Mucosa of stomach (tissue), 1 donor: ENCODE measurements at regions not wholly inside any gene's neighbourhood (a gene's known extent, or its start where the extent isn't known, plus 50 kb on each side); places are given as distances from the start of the nearest gene placed in this dataset.

Experiments
- H3K27me3 ChIP-seq: one replicate; pipeline ENCODE4 v1.7.0; 2013; ENCODE audit warnings: mild to moderate bottlenecking, low read length; ENCODE audit not compliant: control insufficient read depth, insufficient read depth
- H3K36me3 ChIP-seq: one replicate; pipeline ENCODE4 v1.7.0; 2013; ENCODE audit warnings: low read length; ENCODE audit not compliant: control insufficient read depth, insufficient read depth
- H3K4me1 ChIP-seq: one replicate; pipeline ENCODE4 v1.7.0; 2013; ENCODE audit warnings: mild to moderate bottlenecking, low read length; ENCODE audit not compliant: control insufficient read depth, insufficient read depth
- H3K4me3 ChIP-seq: one replicate; pipeline ENCODE4 v1.7.0; 2013; ENCODE audit warnings: low read length
- H3K9ac ChIP-seq: one replicate; pipeline ENCODE4 v1.7.0; 2013; ENCODE audit warnings: mild to moderate bottlenecking, low read length, moderate library complexity
- H3K9me3 ChIP-seq: one replicate; pipeline ENCODE4 v1.7.0; 2013; ENCODE audit warnings: mild to moderate bottlenecking, low read length, moderate library complexity; ENCODE audit not compliant: control insufficient read depth
- donor health status: Pancreatic carcinoma.

DNA sequence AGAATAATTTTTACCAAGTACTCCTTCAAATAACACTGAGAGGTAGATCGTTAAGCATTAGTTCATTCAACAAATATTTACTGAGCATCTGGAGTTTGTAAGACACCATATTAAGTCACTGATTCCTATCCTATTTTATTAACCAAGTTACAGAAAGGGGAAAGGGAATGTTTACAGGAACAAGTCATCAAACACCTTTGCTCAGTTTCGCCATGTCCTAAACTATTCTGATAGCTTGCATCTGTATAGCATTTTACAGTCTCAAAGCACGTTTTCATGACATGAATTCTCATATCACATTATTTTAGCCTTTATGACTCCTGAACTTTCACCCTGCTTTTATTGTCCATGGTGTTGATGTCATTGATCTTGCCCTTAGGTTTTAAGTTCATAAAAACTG, 89.2 kb downstream of the AREG start:
- no peaks in the 10 kb centered on the region for H3K27me3 ChIP-seq
- no peaks in the 10 kb centered on the region for H3K9me3 ChIP-seq
- H3K4me3 ChIP-seq: no peak overlapping the region
- no peaks in the 10 kb centered on the region for H3K36me3 ChIP-seq
- peaks cover 17% of the 10 kb centered on the region for H3K4me1 ChIP-seq
- H3K9ac ChIP-seq: no peak overlapping the region

DNA sequence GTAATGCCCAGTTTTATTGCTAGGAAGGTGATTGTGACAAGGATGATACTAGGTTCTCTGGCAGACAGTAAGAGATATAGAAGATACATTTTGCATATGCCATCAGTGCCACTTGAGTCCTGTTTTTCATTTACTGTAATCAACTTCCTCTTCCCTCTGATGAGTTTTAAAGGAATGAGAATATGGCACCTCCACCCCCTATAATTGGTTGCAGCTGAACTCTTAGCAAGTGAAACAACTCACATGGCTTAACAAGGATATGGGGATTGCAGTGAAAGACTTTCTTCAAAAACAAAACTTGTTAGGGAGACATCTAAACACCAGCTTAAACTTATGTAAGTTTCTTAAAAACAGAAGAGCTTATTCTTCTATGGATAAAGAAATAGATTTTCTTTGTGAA, 90.0 kb downstream of the AREG start:
- no peaks in the 10 kb centered on the region for H3K27me3 ChIP-seq
- H3K9ac ChIP-seq: no peak overlapping the region
- H3K4me3 ChIP-seq: no peak overlapping the region
- H3K4me1 ChIP-seq: peaks cover 17% of the 10 kb centered on the region
- no peaks in the 10 kb centered on the region for H3K9me3 ChIP-seq
- H3K36me3 ChIP-seq: no peaks in the 10 kb centered on the region

DNA sequence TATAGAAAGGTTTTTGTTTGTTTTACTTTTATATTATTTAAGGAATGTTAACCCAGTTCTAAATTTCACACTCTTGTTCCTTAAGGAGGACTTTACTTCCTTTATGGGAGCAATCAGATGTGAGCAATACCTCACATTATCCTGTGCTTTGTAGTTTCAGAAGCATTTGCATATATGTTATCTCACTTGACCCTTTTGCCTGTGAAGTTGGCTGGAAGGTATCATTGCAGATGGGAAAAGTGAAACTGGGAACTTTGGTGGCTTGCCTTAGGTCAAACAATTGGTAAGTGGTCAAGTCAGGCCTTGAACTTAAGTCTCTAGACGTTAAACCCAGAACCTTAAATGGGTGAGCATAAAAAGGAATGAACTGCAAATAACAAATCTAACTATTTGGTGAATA, 90.6 kb downstream of the AREG start:
- Histone ChIP-seq H3K4me1 (peaks cover 17% of the 10 kb centered on the region), H3K27me3 (no peaks in the 10 kb centered on the region), H3K9me3 (no peaks in the 10 kb centered on the region), H3K9ac (no peak overlapping the region), H3K4me3 (no peak overlapping the region), H3K36me3 (no peaks in the 10 kb centered on the region)

DNA sequence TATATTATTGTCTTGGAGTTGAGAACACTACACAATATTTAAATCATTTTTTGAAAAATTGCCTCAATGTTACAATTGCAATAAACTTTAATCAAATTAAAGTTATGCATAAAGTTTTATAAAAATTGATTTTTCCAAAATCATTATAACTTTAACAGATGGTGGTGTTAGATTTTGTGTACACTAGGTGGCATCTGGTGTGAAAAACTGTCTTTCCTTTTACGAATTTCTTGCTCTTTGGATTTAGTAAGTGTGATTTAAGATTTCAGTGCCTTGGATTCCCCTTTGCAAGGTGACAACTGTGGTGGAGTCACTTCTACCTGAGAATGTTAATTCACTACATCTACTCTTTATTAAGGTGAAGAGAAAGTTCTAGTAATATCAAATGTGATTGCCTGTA, 91.6 kb downstream of the AREG start:
- H3K36me3 ChIP-seq: no peaks in the 10 kb centered on the region
- no peaks in the 10 kb centered on the region for H3K27me3 ChIP-seq
- no peak overlapping the region for H3K9ac ChIP-seq
- no peak overlapping the region for H3K4me3 ChIP-seq
- H3K9me3 ChIP-seq: no peaks in the 10 kb centered on the region
- H3K4me1 ChIP-seq: peaks cover 17% of the 10 kb centered on the region

DNA sequence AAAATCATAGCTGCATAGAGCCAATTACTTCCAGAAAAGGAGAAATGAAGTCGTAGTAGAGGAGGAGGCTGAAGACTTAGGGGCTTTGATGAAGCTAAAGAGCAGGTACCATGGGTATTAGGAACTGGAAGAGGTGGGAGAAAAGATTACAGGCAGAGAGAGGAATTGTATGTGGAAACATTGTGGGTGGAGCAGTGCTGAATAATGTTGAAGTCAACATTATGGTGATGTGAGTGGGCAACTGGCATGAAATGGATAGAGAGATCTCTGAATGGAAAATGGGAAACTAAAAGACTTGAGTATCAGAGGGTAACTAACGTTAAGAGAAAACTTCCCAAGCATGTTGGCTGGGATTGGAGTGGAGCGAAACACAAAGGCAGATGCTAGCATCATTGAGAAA, 92.5 kb downstream of the AREG start:
- H3K27me3 ChIP-seq: no peaks in the 10 kb centered on the region
- peaks cover 11% of the 10 kb centered on the region for H3K4me1 ChIP-seq
- no peak overlapping the region for H3K4me3 ChIP-seq
- no peaks in the 10 kb centered on the region for H3K36me3 ChIP-seq
- no peak overlapping the region for H3K9ac ChIP-seq
- no peaks in the 10 kb centered on the region for H3K9me3 ChIP-seq

DNA sequence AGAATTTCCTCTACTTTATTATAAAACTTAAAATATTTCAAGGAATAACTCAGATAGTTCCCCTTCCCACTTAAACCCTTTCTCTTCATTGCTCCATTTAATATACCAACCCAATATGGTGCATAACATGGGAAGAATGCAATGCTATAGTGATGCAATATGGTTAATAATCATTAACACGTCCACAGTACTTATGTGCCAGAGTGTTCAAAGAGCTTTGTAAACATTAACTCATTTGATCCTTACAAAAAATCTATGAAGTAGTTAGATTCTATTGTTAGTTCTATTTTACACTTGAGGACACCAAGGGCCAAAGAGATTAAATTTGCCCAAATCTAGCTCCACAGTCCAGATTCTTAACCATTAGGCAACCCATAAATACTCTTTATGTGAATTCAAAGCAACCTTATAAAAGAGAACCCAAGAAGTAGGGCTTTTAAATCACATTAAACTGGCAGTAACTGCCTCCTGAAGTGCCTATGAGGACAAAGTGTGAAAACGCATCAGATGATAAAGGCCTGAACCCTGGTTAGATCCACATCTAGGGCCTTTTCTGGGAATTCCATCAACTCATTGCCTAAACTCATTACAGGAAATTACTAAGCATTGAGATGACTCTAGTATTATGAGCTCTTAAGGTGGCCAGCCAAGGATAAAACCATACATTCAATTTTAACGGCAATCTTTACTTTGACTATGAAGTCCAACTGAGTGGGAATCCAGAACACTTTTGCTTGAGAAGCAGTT, 94.3 kb downstream of the AREG start:
- H3K4me1 ChIP-seq: peaks cover 24% of the 10 kb centered on the region
- H3K9ac ChIP-seq: no peak overlapping the region
- no peaks in the 10 kb centered on the region for H3K9me3 ChIP-seq
- H3K27me3 ChIP-seq: no peaks in the 10 kb centered on the region
- H3K36me3 ChIP-seq: no peaks in the 10 kb centered on the region
- no peak overlapping the region for H3K4me3 ChIP-seq

DNA sequence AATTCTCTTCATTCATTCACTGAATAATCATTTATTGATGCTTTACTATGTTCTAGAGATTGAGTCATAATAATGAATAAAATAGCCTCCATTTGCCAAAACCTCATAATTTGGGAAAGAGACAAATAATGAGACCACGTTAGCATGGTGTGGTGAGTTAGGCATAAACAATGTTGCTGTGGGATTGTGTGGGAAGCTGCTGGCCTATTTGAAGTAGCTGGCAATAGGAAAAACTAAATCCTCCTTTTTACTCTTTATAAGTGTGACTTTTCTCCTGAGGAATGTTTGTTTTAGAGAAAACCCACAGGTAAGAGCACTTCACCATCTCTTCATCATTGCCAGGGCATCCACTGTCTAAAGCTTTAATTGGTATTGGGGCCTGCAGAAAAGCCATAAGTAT, 95.3 kb downstream of the AREG start:
- Histone ChIP-seq H3K9ac (no peak overlapping the region), H3K4me1 (peaks cover 25% of the 10 kb centered on the region), H3K4me3 (no peak overlapping the region), H3K27me3 (no peaks in the 10 kb centered on the region), H3K36me3 (no peaks in the 10 kb centered on the region), H3K9me3 (no peaks in the 10 kb centered on the region)

DNA sequence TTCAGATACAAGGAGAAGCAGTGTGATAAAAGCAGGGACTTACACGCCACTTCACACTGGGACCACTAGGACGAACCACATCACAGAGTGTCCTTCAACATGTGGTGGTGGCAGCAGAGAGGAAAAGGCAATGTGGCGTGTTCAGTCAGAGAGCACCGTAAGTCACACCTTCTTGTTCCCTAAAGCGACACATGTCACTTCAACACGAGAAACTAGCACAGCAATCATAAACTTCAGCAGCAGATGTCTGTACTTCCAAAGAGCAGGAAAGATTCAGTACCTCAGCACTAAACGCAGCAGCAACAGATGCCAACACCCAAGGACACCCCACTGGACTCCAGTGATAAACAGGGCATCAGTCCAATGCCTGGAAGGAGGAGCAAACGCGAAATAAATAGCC, 96.7 kb downstream of the AREG start:
- no peaks in the 10 kb centered on the region for H3K9me3 ChIP-seq
- no peak overlapping the region for H3K4me3 ChIP-seq
- H3K9ac ChIP-seq: no peak overlapping the region
- H3K36me3 ChIP-seq: no peaks in the 10 kb centered on the region
- no peaks in the 10 kb centered on the region for H3K27me3 ChIP-seq
- peaks cover 30% of the 10 kb centered on the region for H3K4me1 ChIP-seq

DNA sequence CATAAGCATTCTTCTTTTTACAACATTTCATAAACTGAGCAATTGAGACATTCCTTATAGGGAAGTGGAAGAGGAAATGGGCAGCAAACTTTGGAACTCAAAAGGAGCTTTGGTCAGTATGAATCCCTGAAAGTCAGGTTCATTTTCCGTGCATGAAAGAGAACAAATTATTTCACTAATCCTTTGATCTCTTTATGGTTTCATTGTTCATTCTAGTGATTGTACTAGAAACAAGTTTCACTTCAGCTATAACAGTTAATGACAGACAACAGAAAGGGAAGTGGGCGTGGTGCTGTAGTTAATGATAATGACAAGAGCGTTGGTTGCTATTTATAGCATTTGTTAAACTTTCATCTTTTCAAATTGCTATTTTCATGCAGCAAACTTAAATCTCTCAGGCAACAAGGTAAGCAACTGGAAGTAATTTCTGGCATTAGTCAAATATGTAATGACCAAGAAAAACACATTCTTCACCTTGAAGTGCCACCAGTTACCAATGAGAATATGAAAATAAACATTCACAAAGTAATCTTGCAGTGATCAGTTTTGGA, 98.4 kb downstream of the AREG start:
- H3K4me3 ChIP-seq: no peak overlapping the region
- H3K9ac ChIP-seq: no peak overlapping the region
- H3K4me1 ChIP-seq: peaks cover 30% of the 10 kb centered on the region
- no peaks in the 10 kb centered on the region for H3K9me3 ChIP-seq
- no peaks in the 10 kb centered on the region for H3K36me3 ChIP-seq
- no peaks in the 10 kb centered on the region for H3K27me3 ChIP-seq

DNA sequence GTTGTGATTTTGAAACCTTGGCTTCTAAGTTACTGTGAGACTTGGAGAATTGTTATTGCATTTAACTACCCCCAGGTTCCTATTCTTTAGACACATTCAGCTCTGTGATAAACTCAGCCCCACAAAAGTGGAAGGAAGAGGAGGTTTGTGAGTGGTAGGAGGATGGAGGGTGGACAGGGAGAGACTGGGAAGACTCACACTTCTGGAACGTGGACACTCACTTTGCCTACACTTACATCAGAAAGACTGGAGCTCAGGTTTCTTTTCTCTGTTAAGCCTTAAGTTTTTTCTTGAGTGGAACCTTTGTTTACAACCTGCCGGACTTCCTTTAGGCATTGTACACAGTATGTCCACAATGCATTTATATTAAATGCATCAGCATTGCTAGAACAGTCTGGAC, 99.0 kb downstream of the AREG start:
- Histone ChIP-seq H3K9ac (no peak overlapping the region), H3K4me1 (peaks cover 30% of the 10 kb centered on the region), H3K36me3 (no peaks in the 10 kb centered on the region), H3K27me3 (no peaks in the 10 kb centered on the region), H3K9me3 (no peaks in the 10 kb centered on the region), H3K4me3 (no peak overlapping the region)

DNA sequence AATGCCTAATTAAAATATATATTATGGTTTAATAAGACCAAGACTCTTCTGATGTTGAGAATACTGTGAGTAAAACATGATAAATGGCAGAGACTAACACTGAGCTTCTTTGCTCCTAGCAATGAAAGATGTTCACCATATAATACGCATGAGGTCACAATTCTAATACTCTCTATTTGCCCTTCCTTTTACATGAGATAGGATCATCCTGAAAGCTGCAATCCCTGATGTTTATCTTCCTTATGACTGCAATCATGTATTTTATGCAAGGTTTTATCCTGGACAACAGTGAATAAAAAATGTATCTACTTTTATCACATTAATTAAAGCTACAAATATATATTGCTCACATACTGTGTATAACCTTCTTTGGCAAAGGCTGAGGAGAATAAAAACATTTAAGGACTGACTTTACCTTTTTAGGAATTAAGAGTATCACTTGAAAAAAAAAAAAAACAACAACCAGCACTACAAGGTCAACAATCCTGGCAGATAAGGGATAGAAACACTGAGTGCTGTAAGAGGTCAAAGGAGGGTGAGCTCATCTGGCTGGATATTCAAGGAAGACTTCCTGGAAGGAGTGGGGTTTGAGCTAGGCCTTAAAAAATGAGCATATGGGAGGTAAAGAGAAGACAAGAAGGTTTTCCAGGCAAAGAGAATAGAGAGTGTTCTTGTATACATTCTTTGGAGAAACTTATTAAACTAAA, 99.9 kb downstream of the AREG start:
- Histone ChIP-seq H3K4me1 (peaks cover 30% of the 10 kb centered on the region), H3K9ac (no peak overlapping the region), H3K27me3 (no peaks in the 10 kb centered on the region), H3K36me3 (no peaks in the 10 kb centered on the region), H3K4me3 (no peak overlapping the region), H3K9me3 (no peaks in the 10 kb centered on the region)

DNA sequence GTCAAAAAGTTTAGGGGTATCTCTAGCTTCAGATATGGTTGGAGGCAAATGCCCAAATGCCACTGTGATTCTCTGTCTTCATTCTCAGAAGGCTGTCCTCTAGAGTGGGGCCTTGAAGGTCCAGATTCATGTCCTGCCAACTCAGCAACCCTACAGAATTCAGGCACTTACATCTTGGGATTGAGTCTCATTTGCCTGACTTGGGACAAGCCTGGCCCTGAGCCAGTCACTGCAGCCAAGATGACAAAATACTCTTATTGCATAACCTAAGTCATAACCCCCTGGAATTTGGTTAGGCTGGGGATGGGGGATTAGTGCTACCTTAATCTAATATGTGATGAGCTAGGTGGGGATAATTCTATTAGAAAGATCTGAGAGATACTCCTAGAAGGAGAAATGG, 100.5 kb downstream of the AREG start:
- H3K9me3 ChIP-seq: no peaks in the 10 kb centered on the region
- H3K9ac ChIP-seq: no peak overlapping the region
- no peaks in the 10 kb centered on the region for H3K36me3 ChIP-seq
- no peaks in the 10 kb centered on the region for H3K27me3 ChIP-seq
- H3K4me1 ChIP-seq: peaks cover 30% of the 10 kb centered on the region
- H3K4me3 ChIP-seq: no peak overlapping the region
